CD14-positive monocyte (primary cell): ENCODE measurements at regions not wholly inside any gene's neighbourhood (a gene's known extent, or its start where the extent isn't known, plus 50 kb on each side); places are given as distances from the start of the nearest gene placed in this dataset.

ENCODE experiments used
- DNase-seq, 3 donors: peaks; one replicate each; pipeline ENCODE4 v3.0.0-alpha.2; 2011 to 2022
- H2AFZ ChIP-seq: 2 replicates; pipeline ENCODE4 v1.6.0; 2012; ENCODE audit warnings: mild to moderate bottlenecking, low read depth, low read length, inconsistent platforms; ENCODE audit not compliant: insufficient read depth, poor library complexity, severe bottlenecking
- H3K27ac ChIP-seq, 2 donors: 1 replicate in 1 of 2; 2 replicates in 1 of 2; pipeline ENCODE4 v1.5.1; 2012 to 2013; ENCODE audit warnings: low read length in 2 of 2, control low read depth in 1 of 2, inconsistent platforms in 1 of 2, low read depth in 1 of 2, mild to moderate bottlenecking in 1 of 2
- H3K27me3 ChIP-seq, 2 donors: one replicate each; pipeline versions ENCODE4 v1.6.0 to v1.6.1; 2011 to 2013; ENCODE audit warnings: low read length in 2 of 2; ENCODE audit not compliant: control insufficient read depth in 2 of 2, insufficient read depth in 2 of 2
- H3K36me3 ChIP-seq, 2 donors: replicated peaks in 1 of 2; 1 replicate in 1 of 2; 2 replicates in 1 of 2; pipeline versions ENCODE4 v1.5.1 to v1.6.1; 2012 to 2013; ENCODE audit warnings: low read length in 2 of 2, control low read depth in 1 of 2, inconsistent platforms in 1 of 2, mild to moderate bottlenecking in 1 of 2; ENCODE audit not compliant: insufficient read depth in 2 of 2, control insufficient read depth in 1 of 2
- H3K4me1 ChIP-seq, 2 donors: 1 replicate in 1 of 2; 2 replicates in 1 of 2; pipeline versions ENCODE4 v1.5.1 to v1.6.1; 2012 to 2013; ENCODE audit warnings: low read length in 2 of 2, control low read depth in 1 of 2, inconsistent platforms in 1 of 2, mild to moderate bottlenecking in 1 of 2, moderate library complexity in 1 of 2; ENCODE audit not compliant: insufficient read depth in 2 of 2, control insufficient read depth in 1 of 2
- H3K4me2 ChIP-seq: replicated peaks from 2 replicates; pipeline ENCODE3; 2012; ENCODE audit warnings: low read length, moderate library complexity, mild to moderate bottlenecking; ENCODE audit not compliant: poor library complexity, severe bottlenecking; ENCODE audit errors: extremely low read depth
- H3K4me3 ChIP-seq, 3 experiments: fragments of 200-600 bp in 1 of 3; sonication (generic) in 1 of 3; replicated peaks in 1 of 3; 1 replicate in 2 of 3; 2 replicates in 1 of 3; pipeline ENCODE4 v1.5.1; 2011 to 2013; ENCODE audit warnings: low read length in 3 of 3, mild to moderate bottlenecking in 3 of 3, control low read depth in 2 of 3, low read depth in 2 of 3, inconsistent platforms in 1 of 3, moderate library complexity in 1 of 3
- H3K79me2 ChIP-seq: 2 replicates; pipeline ENCODE4 v1.6.0; 2012; ENCODE audit warnings: mild to moderate bottlenecking, control low read depth, inconsistent platforms, low read length, moderate library complexity; ENCODE audit not compliant: insufficient read depth
- H3K9ac ChIP-seq: 2 replicates; pipeline ENCODE4 v1.6.0; 2017; ENCODE audit warnings: low read length, mild to moderate bottlenecking; ENCODE audit not compliant: insufficient read depth, poor library complexity, severe bottlenecking
- H3K9me3 ChIP-seq, 2 donors: replicated peaks in 1 of 2; 1 replicate in 1 of 2; 2 replicates in 1 of 2; pipeline versions ENCODE4 v1.5.1 to v1.6.1; 2012 to 2013; ENCODE audit warnings: low read length in 2 of 2, control low read depth in 1 of 2; ENCODE audit not compliant: control insufficient read depth in 1 of 2, insufficient read depth in 1 of 2
- H4K20me1 ChIP-seq: 2 replicates; pipeline ENCODE4 v1.6.0; 2012; ENCODE audit warnings: mild to moderate bottlenecking, low read length, control low read depth, moderate library complexity; ENCODE audit not compliant: insufficient read depth
- H3K27ac Mint-ChIP-seq, 7 donors: one replicate each; pipeline ENCODE4 v1.8.0; 2020; ENCODE audit warnings: mild to moderate bottlenecking in 7 of 7, mixed read lengths in 7 of 7, moderate library complexity in 6 of 7, inconsistent platforms in 2 of 7
- H3K27me3 Mint-ChIP-seq, 3 donors: one replicate each; pipeline ENCODE4 v1.8.0; 2021 to 2022; ENCODE audit warnings: low read depth in 3 of 3, mild to moderate bottlenecking in 3 of 3, mixed read lengths in 3 of 3, moderate library complexity in 3 of 3, inconsistent platforms in 1 of 3
- H3K36me3 Mint-ChIP-seq, 2 donors: one replicate each; pipeline ENCODE4 v1.8.0; 2020; ENCODE audit warnings: mixed read lengths in 2 of 2, inconsistent platforms in 1 of 2, mild to moderate bottlenecking in 1 of 2
- H3K4me1 Mint-ChIP-seq: one replicate; pipeline ENCODE4 v1.8.0; 2020; ENCODE audit warnings: mild to moderate bottlenecking, mixed read lengths
- H3K4me3 Mint-ChIP-seq, 2 donors: one replicate each; pipeline ENCODE4 v1.8.0; 2020; ENCODE audit warnings: mild to moderate bottlenecking in 2 of 2, mixed read lengths in 2 of 2, moderate library complexity in 1 of 2
- H3K9me3 Mint-ChIP-seq, 7 donors: one replicate each; pipeline ENCODE4 v1.8.0; 2020 to 2022; ENCODE audit warnings: mixed read lengths in 7 of 7, mild to moderate bottlenecking in 6 of 7, moderate library complexity in 6 of 7, inconsistent platforms in 2 of 7
- WGBS: methylation state at CpG from one replicate; pipeline ENCODE4 v1.1.5; 2013; ENCODE audit warnings: missing lambda C conversion rate; ENCODE audit not compliant: insufficient coverage; 5-methylcytosine and 5-hydroxymethylcytosine counted together
- intact Hi-C, 2 donors: fragments of 100-400 bp; cut with micrococcal nuclease; formaldehyde crosslinking; loops; one replicate each; pipeline versions ENCODE4 v1.15.0 to v1.15.1; 2023
- TF ChIP-seq, protein P1 (sequence below): fragments of 200-600 bp; IDR thresholded peaks from one replicate; pipeline ENCODE4 v1.8.0; 2022; ENCODE audit warnings: antibody characterized with exemption, mild to moderate bottlenecking

DNA sequence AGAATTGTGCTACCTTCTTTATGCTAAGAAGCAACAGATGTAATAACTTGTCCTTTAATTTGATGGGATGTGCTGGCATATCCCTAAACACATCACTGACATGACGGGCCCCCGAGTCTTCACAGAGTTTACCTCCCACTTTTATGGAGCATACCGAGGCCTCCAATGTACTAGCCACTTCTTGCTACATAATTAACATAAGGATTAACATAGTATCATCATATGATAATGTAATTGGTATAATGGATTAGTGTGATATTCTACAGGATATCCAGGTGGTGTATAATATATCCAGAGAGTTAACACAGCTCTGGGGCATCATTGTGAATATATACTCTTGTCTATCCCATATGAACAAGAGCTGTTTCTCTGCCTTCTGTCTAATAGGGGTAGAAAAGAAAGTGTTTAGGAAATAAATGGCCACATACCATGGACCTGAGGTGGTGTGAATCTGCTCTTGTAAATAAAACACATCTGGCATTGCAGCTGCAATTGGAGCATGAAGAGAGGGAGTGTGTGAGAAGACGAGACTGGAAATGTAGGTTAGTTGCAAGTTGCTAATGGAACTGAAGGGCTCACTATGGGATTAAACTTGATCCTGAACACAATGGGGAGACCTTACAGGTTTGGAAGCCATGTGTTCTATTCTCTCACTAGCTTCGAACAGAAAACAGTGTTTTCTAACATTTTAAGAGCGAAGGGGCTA, 102.3 kb downstream of the IYD start:
- no peaks in the 10 kb centered on the region for H3K79me2 ChIP-seq
- Mint-ChIP-seq H3K4me3 (no peak overlapping the region), H3K36me3 (no peaks in the 10 kb centered on the region), H3K9me3 (peaks cover 0 to 13% (median 3%) of the 10 kb centered on the region in 7 donors), H3K4me1 (no peaks in the 10 kb centered on the region), H3K27ac (no peak overlapping the region), H3K27me3 (peaks cover 0 to 9% (median 4%) of the 10 kb centered on the region in 3 donors)
- no peak for DNase-seq
- WGBS: 90% methylated on average over 3 of the region's 6 CpGs
- peaks cover 0 to 2% of the 10 kb centered on the region in 2 donors for H3K9me3 ChIP-seq
- TF ChIP-seq, protein P1, sequence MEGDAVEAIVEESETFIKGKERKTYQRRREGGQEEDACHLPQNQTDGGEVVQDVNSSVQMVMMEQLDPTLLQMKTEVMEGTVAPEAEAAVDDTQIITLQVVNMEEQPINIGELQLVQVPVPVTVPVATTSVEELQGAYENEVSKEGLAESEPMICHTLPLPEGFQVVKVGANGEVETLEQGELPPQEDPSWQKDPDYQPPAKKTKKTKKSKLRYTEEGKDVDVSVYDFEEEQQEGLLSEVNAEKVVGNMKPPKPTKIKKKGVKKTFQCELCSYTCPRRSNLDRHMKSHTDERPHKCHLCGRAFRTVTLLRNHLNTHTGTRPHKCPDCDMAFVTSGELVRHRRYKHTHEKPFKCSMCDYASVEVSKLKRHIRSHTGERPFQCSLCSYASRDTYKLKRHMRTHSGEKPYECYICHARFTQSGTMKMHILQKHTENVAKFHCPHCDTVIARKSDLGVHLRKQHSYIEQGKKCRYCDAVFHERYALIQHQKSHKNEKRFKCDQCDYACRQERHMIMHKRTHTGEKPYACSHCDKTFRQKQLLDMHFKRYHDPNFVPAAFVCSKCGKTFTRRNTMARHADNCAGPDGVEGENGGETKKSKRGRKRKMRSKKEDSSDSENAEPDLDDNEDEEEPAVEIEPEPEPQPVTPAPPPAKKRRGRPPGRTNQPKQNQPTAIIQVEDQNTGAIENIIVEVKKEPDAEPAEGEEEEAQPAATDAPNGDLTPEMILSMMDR: no peak
- no peak overlapping the region for H3K4me2 ChIP-seq
- intact Hi-C loops: no loop called here
- no peaks in the 10 kb centered on the region for H3K36me3 ChIP-seq
- H4K20me1 ChIP-seq: no peaks in the 10 kb centered on the region
- no peak overlapping the region for H3K27ac ChIP-seq
- no peaks in the 10 kb centered on the region for H3K27me3 ChIP-seq
- no peak overlapping the region for H3K4me3 ChIP-seq
- H3K4me1 ChIP-seq: no peaks in the 10 kb centered on the region
- H3K9ac ChIP-seq: no peak overlapping the region
- no peak overlapping the region for H2AFZ ChIP-seq

DNA sequence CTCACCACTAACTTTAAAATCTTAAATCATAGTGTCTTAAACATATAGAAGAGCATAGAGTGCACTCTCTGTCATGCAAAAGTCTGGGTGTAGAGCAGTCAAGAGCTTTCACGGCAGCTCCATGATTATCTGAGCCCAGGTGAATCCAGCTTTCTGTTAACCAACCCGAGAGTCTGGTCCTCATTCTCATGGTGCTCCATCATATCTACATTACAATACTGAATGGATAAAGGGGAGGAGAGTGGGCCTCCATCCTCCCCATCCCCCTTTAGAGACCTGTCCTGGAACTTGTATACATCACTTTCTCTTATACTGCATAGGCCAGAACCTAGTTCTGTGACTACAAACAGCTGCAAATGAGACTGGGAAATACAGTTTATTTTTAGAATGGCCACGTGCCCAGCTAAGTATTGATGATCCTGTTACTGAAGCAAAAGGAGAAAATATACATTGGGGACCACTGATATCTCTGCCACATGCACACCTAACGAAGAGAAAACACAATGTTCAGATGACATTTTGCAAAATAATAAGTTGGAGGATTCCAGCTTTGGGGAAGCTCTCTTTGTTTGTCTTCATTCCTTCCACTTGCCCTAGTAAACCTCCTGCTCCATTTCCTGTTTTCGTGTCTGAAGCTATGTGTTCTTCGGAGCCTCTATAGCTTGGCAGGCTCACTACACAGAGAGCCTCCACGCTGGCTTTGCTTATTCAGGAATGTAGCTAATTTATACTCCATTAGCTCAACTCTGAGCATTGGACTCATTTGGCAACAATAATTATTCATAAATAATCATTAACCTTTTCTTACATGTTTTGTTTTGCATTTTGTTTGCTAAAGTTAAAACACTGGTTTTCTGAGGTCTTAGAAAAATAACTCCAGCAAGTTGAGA, 110.1 kb downstream of the IYD start:
- Mint-ChIP-seq H3K27ac (no peak overlapping the region), H3K9me3 (peaks cover 0 to 7% (median 2%) of the 10 kb centered on the region in 7 donors), H3K4me3 (no peak overlapping the region), H3K36me3 (no peaks in the 10 kb centered on the region), H3K27me3 (peaks cover 0 to 9% (median 2%) of the 10 kb centered on the region in 3 donors), H3K4me1 (no peaks in the 10 kb centered on the region)
- TF ChIP-seq, protein P1: no peak
- no peak overlapping the region for H3K4me2 ChIP-seq
- no peaks in the 10 kb centered on the region for H3K4me1 ChIP-seq
- no peaks in the 10 kb centered on the region for H3K9me3 ChIP-seq
- no peak for DNase-seq
- intact Hi-C loops: no loop called here
- no peak overlapping the region for H3K4me3 ChIP-seq
- H4K20me1 ChIP-seq: no peaks in the 10 kb centered on the region
- no peaks in the 10 kb centered on the region for H3K27me3 ChIP-seq
- H3K9ac ChIP-seq: no peak overlapping the region
- H3K79me2 ChIP-seq: no peaks in the 10 kb centered on the region
- no peak overlapping the region for H2AFZ ChIP-seq
- H3K36me3 ChIP-seq: no peaks in the 10 kb centered on the region
- WGBS: 67% methylated on average over 1 of the region's 7 CpGs
- no peak overlapping the region for H3K27ac ChIP-seq
